Stimulated activated CD4-positive, alpha-beta T cell treated with anti-CD3 and anti-CD28 coated beads, Interleukin-12 subunit alpha, Interleukin-12 subunit beta, amount 100 ng/mL, for 24 hours (primary cell): ENCODE measurements at regions not wholly inside any gene's neighbourhood (a gene's known extent, or its start where the extent isn't known, plus 50 kb on each side); places are given as distances from the start of the nearest gene placed in this dataset.

Experiments
- DNase-seq, 2 experiments: peaks; one replicate each; pipeline ENCODE4 v3.0.0-alpha.2; 2020; ENCODE audit warnings: low read depth in 2 of 2

- no peak for DNase-seq
Observed at GRCh38 chr13:76519685-76520084, 366.5 kb downstream of the KCTD12 start.

- DNase-seq = no peak
Observed at GRCh38 chr13:76516586-76516985, 369.6 kb downstream of the KCTD12 start.

- DNase-seq = no peak
Observed at GRCh38 chr13:76516013-76516412, 370.2 kb downstream of the KCTD12 start.

- no peak for DNase-seq
Observed at GRCh38 chr13:76512721-76513145, 373.5 kb downstream of the KCTD12 start.

- no peak for DNase-seq
Observed at GRCh38 chr13:76505437-76505836, 380.8 kb downstream of the KCTD12 start.

GRCh38 chr13:76503766-76504165, 382.4 kb downstream of the KCTD12 start:
- no peak for DNase-seq

GRCh38 chr13:76503291-76503690, 382.9 kb downstream of the KCTD12 start:
- no peak for DNase-seq

- DNase-seq = no peak
Observed at GRCh38 chr13:76500894-76501293, 385.3 kb downstream of the KCTD12 start.

GRCh38 chr13:76499891-76500290, 386.3 kb downstream of the KCTD12 start:
- no peak for DNase-seq

- no peak for DNase-seq
Observed at GRCh38 chr13:76489274-76489673, 396.9 kb downstream of the KCTD12 start.

GRCh38 chr13:76481738-76482137, 404.5 kb downstream of the KCTD12 start:
- DNase-seq = no peak

- no peak for DNase-seq
Observed at GRCh38 chr13:76474966-76475365, 411.2 kb downstream of the KCTD12 start.

- no peak for DNase-seq
Observed at GRCh38 chr13:76474356-76474755, 411.8 kb downstream of the KCTD12 start.

- DNase-seq = peak; percentile 49 to 60
Observed at GRCh38 chr13:76473552-76474134, 412.6 kb downstream of the KCTD12 start.

- no peak for DNase-seq
Observed at GRCh38 chr13:76472916-76473315, 413.3 kb downstream of the KCTD12 start.

GRCh38 chr13:76471486-76471885, 414.7 kb downstream of the KCTD12 start:
- no peak for DNase-seq

GRCh38 chr13:76470991-76471390, 415.2 kb downstream of the KCTD12 start:
- no peak for DNase-seq

GRCh38 chr13:76466043-76466442, 420.2 kb downstream of the KCTD12 start:
- DNase-seq = no peak

- no peak for DNase-seq
Observed at GRCh38 chr13:76463314-76463713, 422.9 kb downstream of the KCTD12 start.

- no peak for DNase-seq
Observed at GRCh38 chr13:76461999-76462398, 424.2 kb downstream of the KCTD12 start.

- DNase-seq = no peak
Observed at GRCh38 chr13:76461484-76461883, 424.7 kb downstream of the KCTD12 start.

GRCh38 chr13:76459863-76460262, 426.3 kb downstream of the KCTD12 start:
- no peak for DNase-seq

GRCh38 chr13:76455960-76456359, 430.2 kb downstream of the KCTD12 start:
- no peak for DNase-seq

GRCh38 chr13:76454991-76455390, 431.2 kb downstream of the KCTD12 start:
- DNase-seq = no peak
